A549 (cell line): ENCODE measurements at regions not wholly inside any gene's neighbourhood (a gene's known extent, or its start where the extent isn't known, plus 50 kb on each side); places are given as distances from the start of the nearest gene placed in this dataset.

ENCODE experiments used
- CHD2 ChIP-seq: fragments of 150-350 bp; IDR thresholded peaks from 2 replicates; pipeline ENCODE4 v1.6.1; 2014; ENCODE audit warnings: low read length; ENCODE audit not compliant: partially characterized antibody
- CTCF ChIP-seq: fragments of >200 bp; sonication (Bioruptor Twin); formaldehyde crosslinking; IDR thresholded peaks from 3 replicates; pipeline ENCODE4 v1.5.1; 2016
- TF ChIP-seq, protein P1 (sequence below): fragments of 150-350 bp; IDR thresholded peaks from 2 replicates; pipeline ENCODE4 v1.6.1; 2014; ENCODE audit warnings: low read depth, mild to moderate bottlenecking, low read length

DNA sequence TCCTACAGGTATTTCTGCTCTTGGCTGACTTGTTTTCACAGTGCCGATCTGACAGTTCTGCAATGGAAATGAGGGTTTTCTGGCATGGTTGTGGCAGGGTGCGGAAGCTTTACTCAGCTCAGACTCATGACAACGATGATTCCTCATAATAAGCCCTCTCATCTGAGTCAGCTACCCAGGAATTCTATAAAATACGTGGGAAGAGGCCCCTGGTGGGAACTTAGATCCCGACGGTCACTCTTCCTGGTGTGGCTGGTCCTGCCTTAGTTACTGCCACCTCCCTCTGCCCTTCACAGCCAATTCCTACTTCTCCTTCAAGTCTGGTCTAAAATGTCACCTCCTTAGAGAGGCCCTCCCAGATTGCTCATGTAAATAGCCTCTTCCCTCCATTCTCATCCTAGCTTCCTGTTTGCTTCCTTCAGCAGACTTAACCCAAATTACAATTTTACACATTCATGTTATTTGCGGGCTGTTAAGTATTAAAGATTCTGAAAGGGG lies 104.2 kb upstream of the MAP1LC3B2 start:
- TF ChIP-seq CTCF (no peak), CHD2 (no peak)
- TF ChIP-seq, protein P1, sequence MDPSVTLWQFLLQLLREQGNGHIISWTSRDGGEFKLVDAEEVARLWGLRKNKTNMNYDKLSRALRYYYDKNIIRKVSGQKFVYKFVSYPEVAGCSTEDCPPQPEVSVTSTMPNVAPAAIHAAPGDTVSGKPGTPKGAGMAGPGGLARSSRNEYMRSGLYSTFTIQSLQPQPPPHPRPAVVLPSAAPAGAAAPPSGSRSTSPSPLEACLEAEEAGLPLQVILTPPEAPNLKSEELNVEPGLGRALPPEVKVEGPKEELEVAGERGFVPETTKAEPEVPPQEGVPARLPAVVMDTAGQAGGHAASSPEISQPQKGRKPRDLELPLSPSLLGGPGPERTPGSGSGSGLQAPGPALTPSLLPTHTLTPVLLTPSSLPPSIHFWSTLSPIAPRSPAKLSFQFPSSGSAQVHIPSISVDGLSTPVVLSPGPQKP, result no peak
